ENCODE measurements at regions not wholly inside any gene's neighbourhood (a gene's known extent, or its start where the extent isn't known, plus 50 kb on each side); places are given as distances from the start of the nearest gene placed in this dataset.

DNA sequence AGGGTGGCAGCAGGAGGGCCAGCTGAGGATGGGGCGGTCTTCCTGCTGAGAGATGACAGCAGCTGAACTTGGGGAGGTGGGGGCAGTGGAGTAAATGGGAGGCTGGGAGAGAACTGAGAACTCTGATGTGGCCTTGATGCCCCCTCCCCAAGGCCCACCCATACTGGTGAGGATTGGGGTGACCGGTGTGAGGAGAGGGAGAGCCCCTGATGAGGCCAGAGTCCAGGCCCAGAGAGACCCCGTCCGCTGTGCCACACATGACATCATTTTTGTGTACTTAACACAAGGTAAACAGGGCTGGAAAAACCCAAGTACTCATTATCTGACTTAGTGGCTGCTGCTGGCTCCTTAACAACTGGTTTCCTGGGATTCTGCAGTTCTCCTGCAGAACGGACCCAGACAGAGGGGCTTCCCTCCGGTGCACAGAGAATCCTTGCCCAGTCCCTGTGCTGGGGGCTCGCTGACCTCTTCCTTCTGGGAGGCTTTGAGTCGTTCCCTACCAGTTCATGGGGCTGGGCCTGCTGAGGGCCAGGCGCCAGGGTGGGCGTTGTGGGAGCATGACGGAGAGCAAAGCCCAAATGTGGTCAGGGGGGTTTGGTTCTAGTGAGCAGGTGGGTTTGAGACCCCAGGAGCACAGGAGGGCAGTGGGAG, 207.6 kb downstream of the RAB11FIP4 start:
- TF ChIP-seq POLR2AphosphoS5 (IDR thresholded peaks at IDR 0.05; ENCODE audit: low read depth, low read length) (no peak), TAF1 (IDR thresholded peaks at IDR 0.05; ENCODE audit: borderline replicate concordance, insufficient read depth, low read length) (no peak), FOXP2 (optimal IDR thresholded peaks at IDR 0.05; ENCODE audit: borderline replicate concordance, extremely low read depth, extremely low read length, insufficient read depth) (no peak), SIN3A (IDR thresholded peaks at IDR 0.05; ENCODE audit: borderline replicate concordance, insufficient read depth, low read length) (no peak)
- TF ChIP-seq, protein P1, sequence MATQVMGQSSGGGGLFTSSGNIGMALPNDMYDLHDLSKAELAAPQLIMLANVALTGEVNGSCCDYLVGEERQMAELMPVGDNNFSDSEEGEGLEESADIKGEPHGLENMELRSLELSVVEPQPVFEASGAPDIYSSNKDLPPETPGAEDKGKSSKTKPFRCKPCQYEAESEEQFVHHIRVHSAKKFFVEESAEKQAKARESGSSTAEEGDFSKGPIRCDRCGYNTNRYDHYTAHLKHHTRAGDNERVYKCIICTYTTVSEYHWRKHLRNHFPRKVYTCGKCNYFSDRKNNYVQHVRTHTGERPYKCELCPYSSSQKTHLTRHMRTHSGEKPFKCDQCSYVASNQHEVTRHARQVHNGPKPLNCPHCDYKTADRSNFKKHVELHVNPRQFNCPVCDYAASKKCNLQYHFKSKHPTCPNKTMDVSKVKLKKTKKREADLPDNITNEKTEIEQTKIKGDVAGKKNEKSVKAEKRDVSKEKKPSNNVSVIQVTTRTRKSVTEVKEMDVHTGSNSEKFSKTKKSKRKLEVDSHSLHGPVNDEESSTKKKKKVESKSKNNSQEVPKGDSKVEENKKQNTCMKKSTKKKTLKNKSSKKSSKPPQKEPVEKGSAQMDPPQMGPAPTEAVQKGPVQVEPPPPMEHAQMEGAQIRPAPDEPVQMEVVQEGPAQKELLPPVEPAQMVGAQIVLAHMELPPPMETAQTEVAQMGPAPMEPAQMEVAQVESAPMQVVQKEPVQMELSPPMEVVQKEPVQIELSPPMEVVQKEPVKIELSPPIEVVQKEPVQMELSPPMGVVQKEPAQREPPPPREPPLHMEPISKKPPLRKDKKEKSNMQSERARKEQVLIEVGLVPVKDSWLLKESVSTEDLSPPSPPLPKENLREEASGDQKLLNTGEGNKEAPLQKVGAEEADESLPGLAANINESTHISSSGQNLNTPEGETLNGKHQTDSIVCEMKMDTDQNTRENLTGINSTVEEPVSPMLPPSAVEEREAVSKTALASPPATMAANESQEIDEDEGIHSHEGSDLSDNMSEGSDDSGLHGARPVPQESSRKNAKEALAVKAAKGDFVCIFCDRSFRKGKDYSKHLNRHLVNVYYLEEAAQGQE (IDR thresholded peaks at IDR 0.05; ENCODE audit: insufficient read depth in 1 of 2, low read depth in 2 of 2, low read length in 2 of 2): no peak
